H9 (cell line): ENCODE measurements at regions not wholly inside any gene's neighbourhood (a gene's known extent, or its start where the extent isn't known, plus 50 kb on each side); places are given as distances from the start of the nearest gene placed in this dataset.
A peak's percentile ranks its signal among the peaks of the same experiment; 100 is the strongest.

ENCODE experiments used
- DNase-seq: peaks from one replicate; pipeline ENCODE4 v3.0.0-alpha.2; 2017
- H2AFZ ChIP-seq: one replicate; pipeline ENCODE4 v1.6.1; 2013; ENCODE audit warnings: mild to moderate bottlenecking, low read length, control low read depth, moderate library complexity
- H2AK5ac ChIP-seq: 2 replicates; pipeline ENCODE4 v1.6.1; 2013; ENCODE audit warnings: low read length, control low read depth, mixed read lengths; ENCODE audit not compliant: insufficient read length
- H2BK120ac ChIP-seq: one replicate; pipeline ENCODE4 v1.6.1; 2013; ENCODE audit warnings: low read depth, mild to moderate bottlenecking, low read length, control low read depth, inconsistent platforms; ENCODE audit not compliant: poor library complexity, severe bottlenecking
- H2BK12ac ChIP-seq: 2 replicates; pipeline ENCODE4 v1.6.1; 2013; ENCODE audit warnings: low read length, control low read depth, mixed read lengths, low read depth; ENCODE audit not compliant: insufficient read length
- H2BK15ac ChIP-seq: 2 replicates; pipeline ENCODE4 v1.6.1; 2013; ENCODE audit warnings: low read depth, low read length, control low read depth
- H2BK20ac ChIP-seq: one replicate; pipeline ENCODE4 v1.6.1; 2013; ENCODE audit warnings: low read depth, mild to moderate bottlenecking, low read length, control low read depth, inconsistent platforms; ENCODE audit not compliant: poor library complexity, severe bottlenecking
- H2BK5ac ChIP-seq: 2 replicates; pipeline ENCODE4 v1.6.1; 2013; ENCODE audit warnings: low read length, control low read depth, mixed read lengths; ENCODE audit not compliant: insufficient read length
- H3K14ac ChIP-seq: 2 replicates; pipeline ENCODE4 v1.6.1; 2013; ENCODE audit warnings: low read length, control low read depth; ENCODE audit not compliant: insufficient read depth
- H3K18ac ChIP-seq: 2 replicates; pipeline ENCODE4 v1.6.1; 2013; ENCODE audit warnings: low read depth, mild to moderate bottlenecking, mixed read lengths, low read length, control low read depth; ENCODE audit not compliant: insufficient read length
- H3K23ac ChIP-seq: 2 replicates; pipeline ENCODE4 v1.6.1; 2013; ENCODE audit warnings: low read length, control low read depth, mixed read lengths, low read depth; ENCODE audit not compliant: insufficient read length
- H3K23me2 ChIP-seq: 2 replicates; pipeline ENCODE4 v1.6.1; 2013; ENCODE audit warnings: low read depth, mild to moderate bottlenecking, mixed read lengths, low read length, control low read depth; ENCODE audit not compliant: insufficient read length, poor library complexity, severe bottlenecking
- H3K27ac ChIP-seq: 2 replicates; pipeline ENCODE4 v1.5.1; 2013; ENCODE audit warnings: low read length, control low read depth, mixed read lengths, low read depth; ENCODE audit not compliant: insufficient read length
- H3K27me3 ChIP-seq: 2 replicates; pipeline ENCODE4 v1.6.1; 2013; ENCODE audit warnings: low read length, control low read depth, inconsistent platforms; ENCODE audit not compliant: insufficient read depth
- H3K4ac ChIP-seq: 2 replicates; pipeline ENCODE4 v1.6.1; 2013; ENCODE audit warnings: low read depth, mild to moderate bottlenecking, control low read depth, inconsistent platforms, low read length, moderate library complexity
- H3K4me1 ChIP-seq: 2 replicates; pipeline ENCODE4 v1.6.1; 2013; ENCODE audit warnings: low read length, control low read depth, inconsistent platforms; ENCODE audit not compliant: insufficient read depth
- H3K4me2 ChIP-seq: 2 replicates; pipeline ENCODE4 v1.6.1; 2013; ENCODE audit warnings: low read length, control low read depth, mixed read lengths; ENCODE audit not compliant: insufficient read length, insufficient read depth
- H3K56ac ChIP-seq: 2 replicates; pipeline ENCODE4 v1.6.1; 2013; ENCODE audit warnings: low read depth, mild to moderate bottlenecking, mixed read lengths, low read length, control low read depth; ENCODE audit not compliant: insufficient read length
- H3K79me1 ChIP-seq: 2 replicates; pipeline ENCODE4 v1.6.1; 2013; ENCODE audit warnings: low read depth, mild to moderate bottlenecking, moderate library complexity, low read length, control low read depth, inconsistent platforms; ENCODE audit not compliant: insufficient read depth, poor library complexity, severe bottlenecking
- H3K79me2 ChIP-seq: 2 replicates; pipeline ENCODE4 v1.6.1; 2013; ENCODE audit warnings: low read length, control low read depth, inconsistent platforms; ENCODE audit not compliant: insufficient read depth
- H3K9ac ChIP-seq: 2 replicates; pipeline ENCODE4 v1.6.1; 2013; ENCODE audit warnings: low read length, control low read depth, mixed read lengths; ENCODE audit not compliant: insufficient read length; ENCODE audit errors: extremely low read depth
- H3K9me3 ChIP-seq: one replicate; pipeline ENCODE4 v1.6.1; 2013; ENCODE audit warnings: low read depth, low read length, inconsistent platforms; ENCODE audit not compliant: control insufficient read depth
- H3T11ph ChIP-seq: one replicate; pipeline ENCODE4 v1.6.1; 2013; ENCODE audit warnings: mild to moderate bottlenecking, low read length, control low read depth, inconsistent platforms
- H4K20me1 ChIP-seq: one replicate; pipeline ENCODE4 v1.6.1; 2013; ENCODE audit not compliant: control insufficient read depth, insufficient read length, insufficient read depth
- H4K5ac ChIP-seq: 2 replicates; pipeline ENCODE4 v1.6.1; 2013; ENCODE audit warnings: low read depth, mild to moderate bottlenecking, mixed read lengths, low read length, control low read depth; ENCODE audit not compliant: insufficient read length
- H4K8ac ChIP-seq: replicated peaks from 2 replicates; pipeline ENCODE4 v1.6.1; 2013; ENCODE audit warnings: low read length, control low read depth, mixed read lengths, low read depth; ENCODE audit not compliant: insufficient read length
- H4K91ac ChIP-seq: 2 replicates; pipeline ENCODE4 v1.6.1; 2013; ENCODE audit warnings: low read depth, mild to moderate bottlenecking, moderate library complexity, mixed read lengths, low read length, control low read depth; ENCODE audit not compliant: insufficient read length
- H3K27ac Mint-ChIP-seq, 3 experiments: 2 replicates in 2 of 3; 3 replicates in 1 of 3; pipeline ENCODE4 v1.8.0; 2020 to 2021; ENCODE audit warnings: mixed read lengths in 3 of 3, mild to moderate bottlenecking in 1 of 3, moderate library complexity in 1 of 3
- H3K27me3 Mint-ChIP-seq: 2 replicates; pipeline ENCODE4 v1.8.0; 2021; ENCODE audit warnings: low read depth, mild to moderate bottlenecking, moderate library complexity, mixed read lengths
- H3K36me3 Mint-ChIP-seq, 3 experiments: 2 replicates in 2 of 3; 3 replicates in 1 of 3; pipeline ENCODE4 v1.8.0; 2020 to 2021; ENCODE audit warnings: low read depth in 3 of 3, mixed read lengths in 3 of 3; ENCODE audit not compliant: insufficient read depth in 1 of 3
- H3K4me1 Mint-ChIP-seq, 2 experiments: 2 replicates each; pipeline ENCODE4 v1.8.0; 2020; ENCODE audit warnings: mixed read lengths in 2 of 2
- H3K4me3 Mint-ChIP-seq, 2 experiments: 2 replicates in 1 of 2; 3 replicates in 1 of 2; pipeline ENCODE4 v1.8.0; 2020 to 2021; ENCODE audit warnings: mild to moderate bottlenecking in 2 of 2, mixed read lengths in 2 of 2, moderate library complexity in 1 of 2
- H3K9me3 Mint-ChIP-seq, 2 experiments: 2 replicates in 1 of 2; 3 replicates in 1 of 2; pipeline ENCODE4 v1.8.0; 2020; ENCODE audit warnings: mild to moderate bottlenecking in 2 of 2, mixed read lengths in 2 of 2, moderate library complexity in 1 of 2
- WGBS: extraction: QIAGEN DNeasy Blood & Tissue Kit; methylation state at CpG from one replicate; pipeline ENCODE4 v1.1.7; 2013; ENCODE audit warnings: missing lambda C conversion rate, low lambda C conversion rate, mixed read lengths; ENCODE audit not compliant: insufficient read length; ENCODE audit errors: extremely low coverage; 5-methylcytosine and 5-hydroxymethylcytosine counted together
- TF ChIP-seq, protein P1 (sequence below): fragments of 200-600 bp; sonication (generic); conservative IDR thresholded peaks from 3 replicates; pipeline ENCODE4 v1.8.0; 2021; ENCODE audit warnings: antibody characterized with exemption, mild to moderate bottlenecking

DNA sequence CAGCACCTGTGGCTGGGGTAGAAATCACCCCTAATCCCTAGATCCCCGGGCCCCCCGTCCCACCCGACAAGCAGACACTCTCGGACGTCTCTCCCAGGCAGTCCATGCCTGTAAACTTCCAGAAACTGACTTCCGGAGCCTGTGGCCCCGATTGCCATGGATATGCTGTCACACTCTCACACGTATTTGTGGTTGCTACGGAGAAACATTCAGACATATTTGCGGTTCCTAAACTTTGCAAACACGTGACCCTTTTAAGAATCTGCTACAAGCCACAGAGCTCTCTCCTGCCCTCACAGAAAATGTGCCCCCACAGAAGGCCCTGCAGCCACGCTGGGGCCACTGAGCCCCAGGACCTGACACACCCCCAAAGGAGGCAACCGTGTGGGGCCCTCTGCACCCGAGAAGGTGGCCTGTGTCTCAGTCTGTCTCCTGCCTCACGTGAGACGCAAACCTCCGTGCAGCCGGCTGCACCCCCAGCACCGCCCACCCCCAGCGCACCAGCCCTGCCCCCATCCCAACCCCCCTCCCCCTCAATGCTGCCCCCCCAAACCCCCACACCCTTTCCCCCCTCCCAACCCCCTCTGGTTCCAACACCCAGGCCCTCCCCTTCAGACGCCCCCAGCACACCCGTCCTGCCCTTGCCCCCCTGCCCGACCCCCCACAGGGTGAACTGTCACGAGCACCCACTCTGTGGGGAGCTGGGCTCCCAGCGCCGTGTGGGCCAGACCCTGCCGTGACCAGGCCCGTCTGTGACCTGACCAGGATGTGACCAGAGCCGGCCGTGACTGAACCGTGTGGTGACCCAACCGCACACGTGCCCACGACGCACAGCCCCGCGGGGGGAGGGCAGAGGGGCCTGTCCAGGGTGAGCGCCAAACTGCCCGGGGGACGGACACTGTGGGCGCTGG, 66.3 kb upstream of the METRNL start:
- Mint-ChIP-seq H3K4me1 (peaks cover 4 to 13% of the 10 kb centered on the region in 2 experiments), H3K9me3 (no peaks in the 10 kb centered on the region; a peak in 2 of 5 replicates), H3K4me3 (no peak overlapping the region), H3K27me3 (no peaks in the 10 kb centered on the region), H3K27ac (0 out of 7 replicates have a peak overlapping the region, but pooled peaks of 1 of the 3 experiments have one; percentile 15), H3K36me3 (peaks cover 2 to 4% (median 3%) of the 10 kb centered on the region in 3 experiments; a peak in 3 of 7 replicates)
- H3K9me3 ChIP-seq, result peaks cover 3% of the 10 kb centered on the region
- no peak overlapping the region for H3K56ac ChIP-seq
- H3T11ph ChIP-seq, result no peak overlapping the region
- H3K4me1 ChIP-seq, result no peaks in the 10 kb centered on the region; the same call in 1 of the 2 replicates
- H3K79me1 ChIP-seq, result no peaks in the 10 kb centered on the region
- no peak overlapping the region for H2BK5ac ChIP-seq
- no peak overlapping the region for H3K9ac ChIP-seq
- H2BK12ac ChIP-seq, result no peak overlapping the region
- H3K18ac ChIP-seq, result peak overlapping the region; percentile 40
- H2AK5ac ChIP-seq, result no peak overlapping the region
- H3K23ac ChIP-seq, result no peak overlapping the region
- no peak overlapping the region for H3K4ac ChIP-seq
- no peaks in the 10 kb centered on the region for H4K20me1 ChIP-seq
- H2BK20ac ChIP-seq, result no peak overlapping the region
- no CpG with 5 or more reads among the region's 41 CpGs for WGBS
- H3K79me2 ChIP-seq, result no peaks in the 10 kb centered on the region
- TF ChIP-seq, protein P1, sequence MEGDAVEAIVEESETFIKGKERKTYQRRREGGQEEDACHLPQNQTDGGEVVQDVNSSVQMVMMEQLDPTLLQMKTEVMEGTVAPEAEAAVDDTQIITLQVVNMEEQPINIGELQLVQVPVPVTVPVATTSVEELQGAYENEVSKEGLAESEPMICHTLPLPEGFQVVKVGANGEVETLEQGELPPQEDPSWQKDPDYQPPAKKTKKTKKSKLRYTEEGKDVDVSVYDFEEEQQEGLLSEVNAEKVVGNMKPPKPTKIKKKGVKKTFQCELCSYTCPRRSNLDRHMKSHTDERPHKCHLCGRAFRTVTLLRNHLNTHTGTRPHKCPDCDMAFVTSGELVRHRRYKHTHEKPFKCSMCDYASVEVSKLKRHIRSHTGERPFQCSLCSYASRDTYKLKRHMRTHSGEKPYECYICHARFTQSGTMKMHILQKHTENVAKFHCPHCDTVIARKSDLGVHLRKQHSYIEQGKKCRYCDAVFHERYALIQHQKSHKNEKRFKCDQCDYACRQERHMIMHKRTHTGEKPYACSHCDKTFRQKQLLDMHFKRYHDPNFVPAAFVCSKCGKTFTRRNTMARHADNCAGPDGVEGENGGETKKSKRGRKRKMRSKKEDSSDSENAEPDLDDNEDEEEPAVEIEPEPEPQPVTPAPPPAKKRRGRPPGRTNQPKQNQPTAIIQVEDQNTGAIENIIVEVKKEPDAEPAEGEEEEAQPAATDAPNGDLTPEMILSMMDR, result no peak
- no peak for DNase-seq
- H3K23me2 ChIP-seq, result no peaks in the 10 kb centered on the region
- no peak overlapping the region for H3K14ac ChIP-seq
- no peak overlapping the region for H3K27ac ChIP-seq
- H4K8ac ChIP-seq, result no peak overlapping the region
- no peak overlapping the region for H2BK15ac ChIP-seq
- no peak overlapping the region for H2AFZ ChIP-seq
- H3K27me3 ChIP-seq, result no peaks in the 10 kb centered on the region
- H4K91ac ChIP-seq, result no peak overlapping the region
- no peak overlapping the region for H3K4me2 ChIP-seq
- H2BK120ac ChIP-seq, result no peak overlapping the region
- no peak overlapping the region for H4K5ac ChIP-seq
